ENCODE measurements at regions not wholly inside any gene's neighbourhood (a gene's known extent, or its start where the extent isn't known, plus 50 kb on each side); places are given as distances from the start of the nearest gene placed in this dataset.

DNA sequence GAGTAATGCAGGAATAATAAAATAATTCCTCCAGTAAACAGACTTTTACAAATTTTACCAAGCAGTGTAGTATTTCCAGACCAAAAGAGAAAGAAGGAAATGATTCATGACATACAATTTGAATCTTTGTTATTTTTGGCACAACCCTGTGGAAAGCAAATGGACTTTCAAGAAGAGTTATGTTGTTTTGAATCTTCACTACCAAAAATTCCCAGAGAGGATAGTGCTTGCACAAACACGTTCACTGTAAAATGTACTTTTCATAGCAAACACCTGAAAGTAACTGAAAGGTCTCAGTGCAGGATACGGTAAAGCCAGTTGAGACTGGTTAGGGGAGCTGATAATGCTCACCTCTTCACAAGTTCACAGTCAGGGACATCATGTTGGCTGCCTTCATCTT lies 107.1 kb downstream of the USP22 start:
- CTCF ChIA-PET: interaction anchor here (1.0 to 2.5 kb wide), 3 partner anchors 9 to 58 kb away, joined by 4 to 12 read pairs (median 4); no protein-coding TSS in a partner anchor
- peak overlapping the region; percentile 87 for H3K27ac Mint-ChIP-seq (ENCODE audit: low read depth, unreplicated experiment)
- peak overlapping the region; percentile 51 for H3K4me3 Mint-ChIP-seq (ENCODE audit: unreplicated experiment)
- H3K9me3 Mint-ChIP-seq (ENCODE audit: unreplicated experiment): no peaks in the 10 kb centered on the region
- H3K4me1 Mint-ChIP-seq (ENCODE audit: insufficient read depth, unreplicated experiment): peaks cover 20% of the 10 kb centered on the region
- intact Hi-C loops (cut with micrococcal nuclease): loop anchor here (1.0 kb wide), 1 partner anchor 27 kb away; no protein-coding TSS in a partner anchor
- BruUV-seq (replicated peaks): no TSS peak
- POLR2A ChIA-PET: interaction anchor here (0.8 to 2.5 kb wide), 12 partner anchors 10 to 164 kb away, joined by 3 to 19 read pairs (median 4); partner anchors contain the start of gene USP22
- no peaks in the 10 kb centered on the region for H3K36me3 Mint-ChIP-seq (ENCODE audit: insufficient read depth, unreplicated experiment)
- no peaks in the 10 kb centered on the region for H3K27me3 Mint-ChIP-seq (ENCODE audit: insufficient read depth, unreplicated experiment)
- DNase-seq (ENCODE audit: unreplicated experiment): peak; percentile 89
- TF ChIP-seq, protein P1, sequence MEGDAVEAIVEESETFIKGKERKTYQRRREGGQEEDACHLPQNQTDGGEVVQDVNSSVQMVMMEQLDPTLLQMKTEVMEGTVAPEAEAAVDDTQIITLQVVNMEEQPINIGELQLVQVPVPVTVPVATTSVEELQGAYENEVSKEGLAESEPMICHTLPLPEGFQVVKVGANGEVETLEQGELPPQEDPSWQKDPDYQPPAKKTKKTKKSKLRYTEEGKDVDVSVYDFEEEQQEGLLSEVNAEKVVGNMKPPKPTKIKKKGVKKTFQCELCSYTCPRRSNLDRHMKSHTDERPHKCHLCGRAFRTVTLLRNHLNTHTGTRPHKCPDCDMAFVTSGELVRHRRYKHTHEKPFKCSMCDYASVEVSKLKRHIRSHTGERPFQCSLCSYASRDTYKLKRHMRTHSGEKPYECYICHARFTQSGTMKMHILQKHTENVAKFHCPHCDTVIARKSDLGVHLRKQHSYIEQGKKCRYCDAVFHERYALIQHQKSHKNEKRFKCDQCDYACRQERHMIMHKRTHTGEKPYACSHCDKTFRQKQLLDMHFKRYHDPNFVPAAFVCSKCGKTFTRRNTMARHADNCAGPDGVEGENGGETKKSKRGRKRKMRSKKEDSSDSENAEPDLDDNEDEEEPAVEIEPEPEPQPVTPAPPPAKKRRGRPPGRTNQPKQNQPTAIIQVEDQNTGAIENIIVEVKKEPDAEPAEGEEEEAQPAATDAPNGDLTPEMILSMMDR (IDR thresholded peaks at IDR 0.05; ENCODE audit: unreplicated experiment): no peak

DNA sequence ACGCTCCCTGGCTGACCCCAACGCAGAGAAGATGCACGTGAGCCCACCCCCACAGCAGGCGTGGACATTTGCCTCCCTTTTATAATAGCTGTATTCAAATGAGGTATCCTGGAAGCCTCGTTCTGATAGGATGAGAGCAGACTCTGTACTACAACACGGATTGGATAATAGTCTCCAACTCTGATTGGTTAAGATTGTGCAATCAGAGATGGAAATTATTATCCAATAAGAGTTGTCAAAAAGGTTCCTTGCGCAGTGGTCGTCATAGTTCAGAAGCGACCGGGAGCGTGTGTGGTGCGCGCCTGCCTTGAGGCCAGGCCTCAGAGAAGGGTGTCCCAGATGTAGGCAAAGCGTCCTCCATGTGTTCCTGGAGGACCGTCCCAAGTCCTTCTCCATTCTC lies 104.6 kb downstream of the USP22 start:
- H3K9me3 Mint-ChIP-seq (ENCODE audit: unreplicated experiment): no peaks in the 10 kb centered on the region
- intact Hi-C loops (cut with micrococcal nuclease): no loop called here
- no peak overlapping the region for H3K4me3 Mint-ChIP-seq (ENCODE audit: unreplicated experiment)
- H3K36me3 Mint-ChIP-seq (ENCODE audit: insufficient read depth, unreplicated experiment): no peaks in the 10 kb centered on the region
- CTCF ChIA-PET: interaction anchor here (2.5 kb wide), 1 partner anchor 55 kb away, joined by 12 read pairs; no protein-coding TSS in a partner anchor
- H3K27ac Mint-ChIP-seq (ENCODE audit: low read depth, unreplicated experiment): no peak overlapping the region
- POLR2A ChIA-PET: interaction anchor here (1.3 kb wide), 1 partner anchor 12 kb away, joined by 3 read pairs; no protein-coding TSS in a partner anchor
- TF ChIP-seq, protein P1 (IDR thresholded peaks at IDR 0.05; ENCODE audit: unreplicated experiment): no peak
- H3K27me3 Mint-ChIP-seq (ENCODE audit: insufficient read depth, unreplicated experiment): no peaks in the 10 kb centered on the region
- H3K4me1 Mint-ChIP-seq (ENCODE audit: insufficient read depth, unreplicated experiment): peaks cover 20% of the 10 kb centered on the region
- BruUV-seq (replicated peaks): no TSS peak
- no peak for DNase-seq (ENCODE audit: unreplicated experiment)

DNA sequence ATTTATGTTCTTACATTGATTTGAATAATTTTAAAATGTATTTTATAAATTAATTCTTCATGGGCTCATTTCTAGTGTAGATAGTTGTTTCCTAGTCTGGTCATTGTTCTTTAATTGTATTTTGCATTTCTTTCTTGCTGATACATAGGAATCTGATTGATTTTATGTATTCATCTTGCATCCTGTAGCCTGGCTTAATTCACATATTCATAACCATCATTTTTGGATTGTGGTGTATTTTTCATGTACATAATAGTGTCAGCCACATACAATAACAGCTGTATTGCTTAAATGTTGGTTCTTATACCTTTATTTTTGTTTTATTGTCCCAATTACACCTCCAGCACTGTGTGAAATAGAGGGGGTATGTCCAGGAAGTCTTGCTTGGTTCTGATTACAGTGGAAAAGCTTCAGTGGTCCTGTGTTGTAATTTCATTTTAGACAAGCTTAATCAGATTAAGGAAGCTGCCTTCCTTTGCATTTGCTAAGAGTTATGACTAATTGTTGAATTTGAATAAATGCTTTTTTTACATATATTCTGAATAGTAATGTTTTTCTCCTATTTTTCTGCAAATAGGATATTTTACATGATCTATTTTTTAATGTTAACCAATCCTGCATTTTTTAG lies 103.7 kb downstream of the USP22 start:
- DNase-seq (ENCODE audit: unreplicated experiment): no peak
- Mint-ChIP-seq H3K27me3 (ENCODE audit: insufficient read depth, unreplicated experiment) (no peaks in the 10 kb centered on the region), H3K9me3 (ENCODE audit: unreplicated experiment) (no peaks in the 10 kb centered on the region), H3K4me3 (ENCODE audit: unreplicated experiment) (no peak overlapping the region), H3K4me1 (ENCODE audit: insufficient read depth, unreplicated experiment) (peaks cover 20% of the 10 kb centered on the region), H3K36me3 (ENCODE audit: insufficient read depth, unreplicated experiment) (no peaks in the 10 kb centered on the region), H3K27ac (ENCODE audit: low read depth, unreplicated experiment) (no peak overlapping the region)
- TF ChIP-seq, protein P1 (IDR thresholded peaks at IDR 0.05; ENCODE audit: unreplicated experiment): no peak
- ChIA-PET CTCF (interaction anchor here (0.6 to 1.0 kb wide), 4 partner anchors 15 to 110 kb away, joined by 3 to 5 read pairs (median 3); no protein-coding TSS in a partner anchor), POLR2A (interaction anchor here (0.6 to 1.7 kb wide), 3 partner anchors 12 to 22 kb away, joined by 3 to 6 read pairs (median 3); no protein-coding TSS in a partner anchor)
- no TSS peak for BruUV-seq (replicated peaks)
- intact Hi-C loops (cut with micrococcal nuclease): no loop called here

DNA sequence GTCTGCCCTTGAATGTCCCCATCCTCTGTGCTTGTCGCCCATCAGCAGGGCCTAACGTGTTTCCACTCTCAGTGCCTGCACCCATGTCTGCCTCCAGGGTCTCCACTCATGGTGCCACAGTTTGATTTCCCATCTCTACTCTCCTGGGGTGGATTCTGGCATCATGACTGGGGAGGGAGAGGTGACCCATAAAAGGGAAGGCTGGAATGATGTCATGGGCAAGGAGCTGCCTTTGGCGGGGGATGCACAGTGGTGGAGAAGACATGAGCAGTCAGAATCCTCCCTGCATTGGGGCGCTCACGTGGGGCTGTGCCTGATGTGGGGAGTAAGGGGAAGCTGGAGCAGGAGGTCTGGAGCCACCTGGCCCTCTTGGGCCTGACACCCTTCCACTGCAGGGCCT lies 100.9 kb downstream of the USP22 start:
- intact Hi-C loops (cut with micrococcal nuclease): no loop called here
- H3K9me3 Mint-ChIP-seq (ENCODE audit: unreplicated experiment): no peaks in the 10 kb centered on the region
- DNase-seq (ENCODE audit: unreplicated experiment): no peak
- peaks cover 12% of the 10 kb centered on the region for H3K4me1 Mint-ChIP-seq (ENCODE audit: insufficient read depth, unreplicated experiment)
- no peak overlapping the region for H3K27ac Mint-ChIP-seq (ENCODE audit: low read depth, unreplicated experiment)
- ChIA-PET POLR2A (no interaction called here), CTCF (interaction anchor here (0.7 to 1.4 kb wide), 2 partner anchors 52 to 141 kb away, joined by 3 to 5 read pairs; no protein-coding TSS in a partner anchor)
- no peak overlapping the region for H3K4me3 Mint-ChIP-seq (ENCODE audit: unreplicated experiment)
- TF ChIP-seq, protein P1 (IDR thresholded peaks at IDR 0.05; ENCODE audit: unreplicated experiment): no peak
- BruUV-seq (replicated peaks): no TSS peak
- H3K27me3 Mint-ChIP-seq (ENCODE audit: insufficient read depth, unreplicated experiment): no peaks in the 10 kb centered on the region
- no peaks in the 10 kb centered on the region for H3K36me3 Mint-ChIP-seq (ENCODE audit: insufficient read depth, unreplicated experiment)
